ENCODE measurements at regions not wholly inside any gene's neighbourhood (a gene's known extent, or its start where the extent isn't known, plus 50 kb on each side); places are given as distances from the start of the nearest gene placed in this dataset.

DNA sequence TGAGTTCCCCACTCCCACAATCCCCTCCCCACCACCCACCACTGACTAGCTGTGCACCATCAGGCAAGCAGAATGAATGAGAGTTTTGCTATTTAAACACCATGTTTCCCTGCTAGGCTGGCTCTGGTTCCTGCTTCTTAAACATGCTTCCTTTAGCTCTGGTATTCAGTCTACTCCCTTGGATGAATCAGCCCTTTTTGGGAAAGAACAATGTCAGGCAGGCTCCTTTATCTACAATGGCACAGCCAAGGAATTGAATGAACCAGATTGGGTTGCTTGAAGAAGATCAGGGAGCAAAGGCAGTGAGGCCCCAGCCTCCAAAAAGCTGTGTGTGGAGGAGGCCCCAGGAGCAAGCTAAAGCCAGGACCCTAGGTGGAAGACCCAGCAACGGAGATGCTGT is 92.9 kb upstream of the ISX start (continued):
- TF ChIP-seq RCOR1 (IDR thresholded peaks at IDR 0.05; ENCODE audit: low read depth, low read length) (no peak), FOSL2 (IDR thresholded peaks at IDR 0.05) (no peak), FOSL2 (CRISPR knock-in tag; IDR thresholded peaks at IDR 0.05) (no peak), MAFK (IDR thresholded peaks at IDR 0.05; ENCODE audit: partially characterized antibody) (no peak)

DNA sequence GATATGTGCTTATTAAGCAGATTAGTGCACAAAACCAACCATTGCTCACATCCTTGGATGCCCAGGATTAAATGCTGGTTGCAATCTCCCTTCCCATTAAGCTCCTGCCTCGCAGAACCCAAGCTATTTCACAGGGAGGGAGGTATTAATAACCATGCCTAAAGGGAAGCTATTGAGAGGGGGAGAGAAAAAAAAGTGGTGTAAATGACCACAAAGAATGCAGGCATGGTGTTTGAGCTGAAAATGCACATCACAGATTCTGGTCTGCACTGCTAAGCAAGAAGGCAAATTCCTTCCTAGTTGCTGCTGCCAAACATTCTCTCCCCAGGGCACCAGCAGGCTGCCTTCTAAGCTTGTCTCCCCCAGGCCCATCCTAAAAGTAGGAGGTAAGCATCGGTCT is 92.0 kb upstream of the ISX start:
- WGBS (ENCODE audit: missing lambda C conversion rate) = 0% methylated on average over 2 of the region's 2 CpGs
- ATAC-seq (no peak), DNase-seq (ENCODE audit: low read depth in 1 of 2, low spot score in 1 of 2) (no peak), FAIRE-seq (no peak)
- Histone ChIP-seq H3K9me3 (no peaks in the 10 kb centered on the region), H3K27ac (no peak overlapping the region), H3K4me2 (no peak overlapping the region), H3K4me1 (no peaks in the 10 kb centered on the region), H3K4me3 (no peak overlapping the region)
- POLR2A ChIA-PET = no interaction called here
- TF ChIP-seq, protein P1, sequence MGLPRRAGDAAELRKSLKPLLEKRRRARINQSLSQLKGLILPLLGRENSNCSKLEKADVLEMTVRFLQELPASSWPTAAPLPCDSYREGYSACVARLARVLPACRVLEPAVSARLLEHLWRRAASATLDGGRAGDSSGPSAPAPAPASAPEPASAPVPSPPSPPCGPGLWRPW (IDR thresholded peaks at IDR 0.05) = no peak
- no peak for TF ChIP-seq FOSL2 (IDR thresholded peaks at IDR 0.05)
- TF ChIP-seq FOSL2 (CRISPR knock-in tag; IDR thresholded peaks at IDR 0.05) = no peak
- TF ChIP-seq, protein P2, sequence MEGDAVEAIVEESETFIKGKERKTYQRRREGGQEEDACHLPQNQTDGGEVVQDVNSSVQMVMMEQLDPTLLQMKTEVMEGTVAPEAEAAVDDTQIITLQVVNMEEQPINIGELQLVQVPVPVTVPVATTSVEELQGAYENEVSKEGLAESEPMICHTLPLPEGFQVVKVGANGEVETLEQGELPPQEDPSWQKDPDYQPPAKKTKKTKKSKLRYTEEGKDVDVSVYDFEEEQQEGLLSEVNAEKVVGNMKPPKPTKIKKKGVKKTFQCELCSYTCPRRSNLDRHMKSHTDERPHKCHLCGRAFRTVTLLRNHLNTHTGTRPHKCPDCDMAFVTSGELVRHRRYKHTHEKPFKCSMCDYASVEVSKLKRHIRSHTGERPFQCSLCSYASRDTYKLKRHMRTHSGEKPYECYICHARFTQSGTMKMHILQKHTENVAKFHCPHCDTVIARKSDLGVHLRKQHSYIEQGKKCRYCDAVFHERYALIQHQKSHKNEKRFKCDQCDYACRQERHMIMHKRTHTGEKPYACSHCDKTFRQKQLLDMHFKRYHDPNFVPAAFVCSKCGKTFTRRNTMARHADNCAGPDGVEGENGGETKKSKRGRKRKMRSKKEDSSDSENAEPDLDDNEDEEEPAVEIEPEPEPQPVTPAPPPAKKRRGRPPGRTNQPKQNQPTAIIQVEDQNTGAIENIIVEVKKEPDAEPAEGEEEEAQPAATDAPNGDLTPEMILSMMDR (IDR thresholded peaks at IDR 0.05) = no peak
- TF ChIP-seq KDM1A (IDR thresholded peaks at IDR 0.05; ENCODE audit: low read depth) = no peak
- no peak for TF ChIP-seq HOXB5 (CRISPR knock-in tag; IDR thresholded peaks at IDR 0.05)
- no peak for TF ChIP-seq NFE2L2 (conservative IDR thresholded peaks at IDR 0.05; ENCODE audit: low read length)
- no peak for TF ChIP-seq TFCP2L1 (CRISPR knock-in tag; IDR thresholded peaks at IDR 0.05)
- peak; percentile 3 for TF ChIP-seq MAFK (IDR thresholded peaks at IDR 0.05; ENCODE audit: partially characterized antibody)
- CTCF ChIA-PET = interaction anchor here (0.9 kb wide), 1 partner anchor 38 kb away, joined by 5 read pairs; no protein-coding TSS in a partner anchor

DNA sequence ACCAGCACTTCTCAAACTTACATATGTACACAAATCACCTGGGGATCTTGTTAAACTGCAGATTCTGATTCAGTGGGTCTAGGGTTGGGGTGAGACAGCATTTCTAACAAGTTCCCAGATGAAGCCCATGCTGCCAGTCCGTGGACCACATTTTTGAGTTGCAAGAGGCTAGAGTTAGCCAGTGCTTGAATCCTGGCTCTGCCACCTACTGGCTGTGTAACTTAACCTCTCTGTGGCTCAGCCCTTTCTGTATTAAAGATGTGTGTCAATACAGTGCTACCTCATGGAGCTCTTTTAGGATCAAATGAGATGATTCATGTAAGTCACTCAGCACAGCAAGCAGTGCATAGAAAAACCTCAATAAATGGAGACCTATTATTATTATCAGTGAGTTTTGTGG is 90.2 kb upstream of the ISX start:
- DNase-seq (ENCODE audit: low read depth in 1 of 2, low spot score in 1 of 2) (peak in 1 of 2 experiments; percentile 6), FAIRE-seq (no peak)

DNA sequence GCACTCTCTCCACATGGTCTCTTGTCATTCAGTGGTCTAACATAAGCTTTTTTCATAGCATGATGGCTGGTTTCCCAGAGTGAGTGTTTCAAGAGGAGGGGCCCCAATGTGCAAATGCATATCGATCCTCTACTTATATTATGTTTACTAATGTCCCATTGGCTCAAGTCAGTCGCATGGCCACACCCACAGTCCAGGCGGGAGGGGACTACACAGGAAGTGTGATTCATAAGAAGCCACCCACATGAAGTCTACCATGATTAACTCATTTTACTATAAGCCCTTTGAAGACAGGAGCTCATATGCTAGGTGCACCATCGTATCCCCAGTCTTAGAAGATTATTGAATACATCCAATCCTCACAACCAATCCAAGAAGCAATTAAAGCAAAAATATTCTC is 89.5 kb upstream of the ISX start:
- ChIA-PET CTCF (interaction anchor here (0.6 kb wide), 1 partner anchor 1159 kb away, joined by 4 read pairs; no protein-coding TSS in a partner anchor), POLR2A (no interaction called here)
- no peak for ATAC-seq

More for the DNA sequence above, 90.2 kb upstream of the ISX start:
- peak; percentile 56 to 63; a peak in 4 of 6 replicates for ATAC-seq
- Histone ChIP-seq H3K4me1 (no peaks in the 10 kb centered on the region), H3K4me3 (no peak overlapping the region), H3K4me2 (no peak overlapping the region), H3K27ac (no peak overlapping the region), H3K9me3 (no peaks in the 10 kb centered on the region)
- TF ChIP-seq HOXA7 (CRISPR knock-in tag; IDR thresholded peaks at IDR 0.05) (no peak), RARB (CRISPR knock-in tag; IDR thresholded peaks at IDR 0.05) (no peak), POLR2A (IDR thresholded peaks at IDR 0.05; ENCODE audit: low read length) (no peak)
- TF ChIP-seq, protein P2 (IDR thresholded peaks at IDR 0.05) = 0 out of 3 replicates have a peak, but pooled peaks have one; percentile 7
- ChIA-PET CTCF (interaction anchor here (0.6 to 1.3 kb wide), 2 partner anchors 11 to 1160 kb away, joined by 3 to 4 read pairs; no protein-coding TSS in a partner anchor), POLR2A (no interaction called here)
- WGBS (ENCODE audit: missing lambda C conversion rate) = 0% methylated on average over 1 of the region's 1 CpG

More for the DNA sequence above, 89.5 kb upstream of the ISX start:
- H3K4me3 ChIP-seq = no peak overlapping the region
- no peaks in the 10 kb centered on the region for H3K9me3 ChIP-seq
- no peaks in the 10 kb centered on the region for H3K4me1 ChIP-seq
- DNase-seq (ENCODE audit: low read depth in 1 of 2, low spot score in 1 of 2) (no peak), FAIRE-seq (no peak)
- TF ChIP-seq JUNB (IDR thresholded peaks at IDR 0.05) (no peak), RARB (CRISPR knock-in tag; IDR thresholded peaks at IDR 0.05) (no peak), ZSCAN20 (CRISPR knock-in tag; IDR thresholded peaks at IDR 0.05) (no peak), EHMT2 (IDR thresholded peaks at IDR 0.05; ENCODE audit: low read depth) (no peak), RFX5 (IDR thresholded peaks at IDR 0.05) (no peak), TP53 (CRISPR knock-in tag; IDR thresholded peaks at IDR 0.05) (no peak), NFE2L2 (conservative IDR thresholded peaks at IDR 0.05; ENCODE audit: low read length) (no peak), KDM5A (IDR thresholded peaks at IDR 0.05) (no peak), POLR2A (IDR thresholded peaks at IDR 0.05; ENCODE audit: low read length) (no peak), FOSL2 (IDR thresholded peaks at IDR 0.05) (no peak), FOSL2 (CRISPR knock-in tag; IDR thresholded peaks at IDR 0.05) (no peak), NPAS2 (CRISPR knock-in tag; IDR thresholded peaks at IDR 0.05; ENCODE audit: borderline replicate concordance) (no peak)
- TF ChIP-seq, protein P3, sequence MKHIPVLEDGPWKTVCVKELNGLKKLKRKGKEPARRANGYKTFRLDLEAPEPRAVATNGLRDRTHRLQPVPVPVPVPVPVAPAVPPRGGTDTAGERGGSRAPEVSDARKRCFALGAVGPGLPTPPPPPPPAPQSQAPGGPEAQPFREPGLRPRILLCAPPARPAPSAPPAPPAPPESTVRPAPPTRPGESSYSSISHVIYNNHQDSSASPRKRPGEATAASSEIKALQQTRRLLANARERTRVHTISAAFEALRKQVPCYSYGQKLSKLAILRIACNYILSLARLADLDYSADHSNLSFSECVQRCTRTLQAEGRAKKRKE (CRISPR knock-in tag; IDR thresholded peaks at IDR 0.05; ENCODE audit: low read depth) = no peak
- TF ChIP-seq, protein P4, sequence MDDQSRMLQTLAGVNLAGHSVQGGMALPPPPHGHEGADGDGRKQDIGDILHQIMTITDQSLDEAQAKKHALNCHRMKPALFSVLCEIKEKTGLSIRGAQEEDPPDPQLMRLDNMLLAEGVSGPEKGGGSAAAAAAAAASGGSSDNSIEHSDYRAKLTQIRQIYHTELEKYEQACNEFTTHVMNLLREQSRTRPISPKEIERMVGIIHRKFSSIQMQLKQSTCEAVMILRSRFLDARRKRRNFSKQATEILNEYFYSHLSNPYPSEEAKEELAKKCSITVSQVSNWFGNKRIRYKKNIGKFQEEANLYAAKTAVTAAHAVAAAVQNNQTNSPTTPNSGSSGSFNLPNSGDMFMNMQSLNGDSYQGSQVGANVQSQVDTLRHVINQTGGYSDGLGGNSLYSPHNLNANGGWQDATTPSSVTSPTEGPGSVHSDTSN (IDR thresholded peaks at IDR 0.05) = no peak
- TF ChIP-seq, protein P5, sequence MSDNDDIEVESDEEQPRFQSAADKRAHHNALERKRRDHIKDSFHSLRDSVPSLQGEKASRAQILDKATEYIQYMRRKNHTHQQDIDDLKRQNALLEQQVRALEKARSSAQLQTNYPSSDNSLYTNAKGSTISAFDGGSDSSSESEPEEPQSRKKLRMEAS (IDR thresholded peaks at IDR 0.05) = no peak
- WGBS (ENCODE audit: missing lambda C conversion rate) = 0% methylated on average over 4 of the region's 4 CpGs
- H3K27ac ChIP-seq = no peak overlapping the region
- H3K4me2 ChIP-seq = no peak overlapping the region
